BJ (cell line): ENCODE measurements at regions not wholly inside any gene's neighbourhood (a gene's known extent, or its start where the extent isn't known, plus 50 kb on each side); places are given as distances from the start of the nearest gene placed in this dataset.

Source experiments
- CTCF ChIA-PET: fragments of 350-600 bp; formaldehyde crosslinking; extraction: SDS; loops from one replicate; lab custom pipeline; 2021; ENCODE audit warnings: antibody characterized with exemption, inconsistent platforms; lab: Yijun Ruan, JAX
- POLR2A ChIA-PET: fragments of 300-600 bp; sonication (Branson Sonifier 250); formaldehyde crosslinking; extraction: SDS; loops from one replicate; lab custom pipeline; 2021; ENCODE audit warnings: antibody characterized with exemption; lab: Charles Lee
- DNase-seq: peaks from one replicate; pipeline ENCODE4 v3.0.0-alpha.2; 2011; ENCODE audit warnings: low read depth
- H3K27me3 ChIP-seq: 2 replicates; pipeline ENCODE4 v1.6.0; 2011; ENCODE audit warnings: low read length; ENCODE audit not compliant: control insufficient read depth, insufficient read depth
- H3K36me3 ChIP-seq: 2 replicates; pipeline ENCODE4 v1.5.1; 2011; ENCODE audit warnings: low read length; ENCODE audit not compliant: control insufficient read depth, insufficient read depth
- H3K4me3 ChIP-seq: 2 replicates; pipeline ENCODE4 v1.5.1; 2011; ENCODE audit warnings: low read depth, mild to moderate bottlenecking, control low read depth, low read length
- TF ChIP-seq, protein P1 (sequence below): IDR thresholded peaks from 2 replicates; pipeline ENCODE4 v1.5.1; 2011; ENCODE audit warnings: low read depth, mild to moderate bottlenecking, control low read depth, inconsistent platforms, low read length, moderate library complexity; ENCODE audit not compliant: insufficient read depth

DNA sequence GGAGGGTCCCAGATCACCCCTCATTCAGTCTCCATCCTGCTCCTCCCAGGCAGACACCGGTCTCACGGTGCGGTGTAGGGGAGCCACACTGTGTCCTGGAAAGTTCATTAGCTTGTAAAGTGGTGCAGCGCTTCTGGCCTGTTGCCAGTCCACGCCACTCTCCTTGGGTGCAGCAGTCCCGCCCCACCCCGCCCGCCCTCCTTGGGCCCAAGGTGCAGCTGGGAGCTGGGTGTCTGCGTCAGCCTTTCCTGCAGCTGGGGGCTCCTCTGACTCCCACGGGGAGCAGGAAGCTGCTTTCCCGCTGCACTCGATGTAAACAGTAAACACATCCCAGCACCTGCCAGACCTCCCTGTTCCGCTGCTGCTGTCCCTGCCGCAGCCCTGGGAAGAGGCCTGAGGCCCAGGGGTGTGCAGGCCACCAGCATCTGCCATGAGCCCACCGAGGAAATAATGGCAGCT lies 53.8 kb upstream of the ASB18 start:
- POLR2A ChIA-PET = no interaction called here
- no peak for DNase-seq
- Histone ChIP-seq H3K36me3 (no peaks in the 10 kb centered on the region), H3K4me3 (no peak overlapping the region), H3K27me3 (no peaks in the 10 kb centered on the region)
- CTCF ChIA-PET = interaction anchor here (1.0 kb wide), 1 partner anchor 8 kb away, joined by 4 read pairs; no protein-coding TSS in a partner anchor
- TF ChIP-seq, protein P1, sequence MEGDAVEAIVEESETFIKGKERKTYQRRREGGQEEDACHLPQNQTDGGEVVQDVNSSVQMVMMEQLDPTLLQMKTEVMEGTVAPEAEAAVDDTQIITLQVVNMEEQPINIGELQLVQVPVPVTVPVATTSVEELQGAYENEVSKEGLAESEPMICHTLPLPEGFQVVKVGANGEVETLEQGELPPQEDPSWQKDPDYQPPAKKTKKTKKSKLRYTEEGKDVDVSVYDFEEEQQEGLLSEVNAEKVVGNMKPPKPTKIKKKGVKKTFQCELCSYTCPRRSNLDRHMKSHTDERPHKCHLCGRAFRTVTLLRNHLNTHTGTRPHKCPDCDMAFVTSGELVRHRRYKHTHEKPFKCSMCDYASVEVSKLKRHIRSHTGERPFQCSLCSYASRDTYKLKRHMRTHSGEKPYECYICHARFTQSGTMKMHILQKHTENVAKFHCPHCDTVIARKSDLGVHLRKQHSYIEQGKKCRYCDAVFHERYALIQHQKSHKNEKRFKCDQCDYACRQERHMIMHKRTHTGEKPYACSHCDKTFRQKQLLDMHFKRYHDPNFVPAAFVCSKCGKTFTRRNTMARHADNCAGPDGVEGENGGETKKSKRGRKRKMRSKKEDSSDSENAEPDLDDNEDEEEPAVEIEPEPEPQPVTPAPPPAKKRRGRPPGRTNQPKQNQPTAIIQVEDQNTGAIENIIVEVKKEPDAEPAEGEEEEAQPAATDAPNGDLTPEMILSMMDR = no peak

DNA sequence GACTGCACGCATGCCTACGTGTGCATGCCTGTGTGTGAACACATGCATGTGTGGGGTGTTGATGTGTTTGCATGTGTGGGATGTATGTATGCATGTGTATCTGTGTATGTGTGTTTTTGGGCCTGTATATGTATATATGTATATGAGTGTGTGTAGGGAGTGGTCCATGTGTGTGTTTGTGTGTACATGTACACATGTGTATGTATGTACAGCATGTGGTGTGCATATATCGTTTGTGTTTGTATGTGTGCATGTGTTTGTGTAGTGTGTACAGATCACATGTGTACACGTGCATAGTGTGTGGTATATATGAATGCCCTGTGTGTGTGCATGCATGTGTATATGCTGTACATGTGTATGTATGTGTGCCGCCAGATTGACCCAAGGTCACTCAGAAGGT lies 54.2 kb upstream of the ASB18 start:
- Histone ChIP-seq H3K36me3 (no peaks in the 10 kb centered on the region), H3K4me3 (no peak overlapping the region), H3K27me3 (no peaks in the 10 kb centered on the region)
- CTCF ChIA-PET = no interaction called here
- TF ChIP-seq, protein P1 = no peak
- POLR2A ChIA-PET = no interaction called here
- no peak for DNase-seq

DNA sequence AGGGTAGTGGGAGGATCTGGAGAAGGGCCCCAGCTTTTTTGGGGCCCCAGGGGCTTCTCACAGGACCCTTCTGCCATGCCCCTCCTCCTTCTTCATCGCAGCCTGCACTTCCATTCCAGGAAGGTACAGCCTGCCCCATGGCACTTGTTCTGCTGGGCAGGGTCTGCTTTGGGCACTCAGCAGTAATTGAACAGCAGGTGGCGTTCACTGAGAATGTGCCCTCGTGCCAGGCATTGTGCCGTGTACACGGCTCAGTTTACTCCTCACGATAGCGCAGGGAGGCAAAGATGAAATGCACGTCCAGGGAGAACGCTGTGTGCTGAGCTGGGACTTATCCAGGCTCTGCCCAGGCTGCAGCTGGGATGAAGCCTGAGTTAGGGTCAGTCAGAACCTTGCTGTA lies 54.8 kb upstream of the ASB18 start:
- POLR2A ChIA-PET = no interaction called here
- no peak for DNase-seq
- Histone ChIP-seq H3K4me3 (no peak overlapping the region), H3K36me3 (no peaks in the 10 kb centered on the region), H3K27me3 (no peaks in the 10 kb centered on the region)
- TF ChIP-seq, protein P1 = no peak
- CTCF ChIA-PET = no interaction called here

DNA sequence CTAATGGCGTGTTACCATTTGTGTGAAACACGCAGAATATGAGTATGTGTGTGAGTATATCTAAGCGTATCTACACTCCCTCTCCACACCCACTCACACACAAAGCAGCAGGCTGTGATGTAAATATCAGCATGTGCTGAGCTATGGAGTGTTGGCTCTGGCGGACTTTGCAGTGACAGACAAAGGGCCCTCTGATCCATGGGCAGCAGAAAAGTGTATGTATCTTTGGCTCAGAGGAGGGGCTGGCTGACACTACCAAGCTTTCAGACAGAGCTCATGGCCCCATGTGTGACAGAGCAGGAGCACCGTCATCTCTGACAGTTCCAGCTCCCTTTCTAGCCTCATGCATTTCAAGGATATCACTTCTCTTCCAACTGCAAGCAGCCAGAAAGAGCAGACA lies 57.2 kb upstream of the ASB18 start:
- no peak for DNase-seq
- Histone ChIP-seq H3K27me3 (no peaks in the 10 kb centered on the region), H3K36me3 (no peaks in the 10 kb centered on the region), H3K4me3 (no peak overlapping the region)
- TF ChIP-seq, protein P1 = no peak
- ChIA-PET POLR2A (no interaction called here), CTCF (no interaction called here)

DNA sequence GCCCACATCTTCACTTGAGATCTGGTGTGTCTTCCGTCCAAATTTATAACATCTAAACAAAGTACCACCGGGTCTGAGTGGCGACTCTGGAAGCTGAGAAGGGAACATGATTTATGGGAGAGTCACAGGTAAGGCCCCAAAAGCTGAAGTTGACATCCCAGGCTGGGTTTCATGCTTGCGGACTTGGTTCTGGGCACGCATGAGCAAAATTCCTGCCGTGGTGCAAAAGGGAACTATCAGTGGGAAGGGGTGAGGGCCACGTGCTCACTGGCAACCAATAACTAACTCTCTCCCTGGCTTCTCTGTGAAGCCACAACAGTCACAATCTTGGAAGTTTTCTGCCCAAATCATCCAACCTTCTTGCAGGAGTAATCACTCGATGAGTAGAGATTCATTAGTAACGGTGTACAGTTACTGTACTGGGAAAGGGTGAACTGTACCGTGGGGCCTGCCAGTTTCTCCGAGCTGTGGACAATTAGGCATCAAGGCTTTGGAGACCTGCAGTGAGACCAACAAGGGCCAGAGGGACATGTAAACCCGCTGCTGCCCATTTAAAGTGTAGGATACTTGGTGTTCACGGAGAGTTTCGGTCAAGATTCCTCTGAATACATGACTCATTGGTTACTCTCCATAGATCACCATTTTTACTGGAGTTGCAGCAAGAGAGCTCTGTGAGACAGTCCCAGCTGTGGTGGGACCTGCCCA lies 69.4 kb upstream of the ASB18 start:
- no peak overlapping the region for H3K4me3 ChIP-seq
- H3K27me3 ChIP-seq = no peaks in the 10 kb centered on the region
- ChIA-PET CTCF (no interaction called here), POLR2A (no interaction called here)
- no peaks in the 10 kb centered on the region for H3K36me3 ChIP-seq
- DNase-seq = no peak
- TF ChIP-seq, protein P1 = no peak
